Transverse colon (tissue), 4 donors: ENCODE measurements at regions not wholly inside any gene's neighbourhood (a gene's known extent, or its start where the extent isn't known, plus 50 kb on each side); places are given as distances from the start of the nearest gene placed in this dataset.
A peak's percentile ranks its signal among the peaks of the same experiment; 100 is the strongest.

Experiments used
- DNase-seq: peaks from one replicate; pipeline ENCODE4 v3.0.0-alpha.2; 2019
- H3K27ac ChIP-seq, 4 donors: fragments of 200-600 bp; sonication (generic); 2 replicates each; pipeline ENCODE4 v1.5.1; 2016 to 2018; ENCODE audit warnings: inconsistent platforms in 4 of 4
- H3K27me3 ChIP-seq: fragments of 200-600 bp; sonication (generic); 2 replicates; pipeline ENCODE4 v1.5.1; 2017; ENCODE audit warnings: inconsistent platforms
- H3K36me3 ChIP-seq, 4 donors: fragments of 200-600 bp; sonication (generic); 2 replicates each; pipeline ENCODE4 v1.5.1; 2017 to 2019; ENCODE audit warnings: inconsistent platforms in 4 of 4
- H3K4me1 ChIP-seq, 4 donors: fragments of 200-600 bp; sonication (generic); 2 replicates each; pipeline ENCODE4 v1.5.1; 2017 to 2020; ENCODE audit warnings: inconsistent platforms in 4 of 4
- H3K4me3 ChIP-seq, 4 donors: fragments of 200-600 bp; sonication (generic); 1 replicate in 1 of 4; 2 replicates in 3 of 4; pipeline versions ENCODE4 v1.5.1 to v1.6.1; 2017 to 2019; ENCODE audit warnings: inconsistent platforms in 4 of 4
- H3K9me3 ChIP-seq, 2 donors: fragments of 200-600 bp; sonication (generic); 2 replicates each; pipeline ENCODE4 v1.5.1; 2017 to 2019; ENCODE audit warnings: inconsistent platforms in 2 of 2
- CTCF ChIP-seq, 5 experiments: fragments of 200-600 bp in 3 of 5; fragments of 450-650 bp in 2 of 5; sonication (generic) in 3 of 5; IDR thresholded peaks; 1 replicate in 2 of 5; 2 replicates in 3 of 5; pipeline ENCODE4 v1.5.1; 2016 to 2017; ENCODE audit warnings: antibody characterized with exemption in 5 of 5, inconsistent platforms in 3 of 5, mild to moderate bottlenecking in 2 of 5, moderate library complexity in 1 of 5
- EP300 ChIP-seq: sonication (generic); formaldehyde crosslinking; IDR thresholded peaks from one replicate; pipeline ENCODE4 v1.6.1; 2017; ENCODE audit warnings: antibody characterized with exemption, low read depth
- POLR2A ChIP-seq: fragments of 450-650 bp; IDR thresholded peaks from one replicate; pipeline ENCODE4 v1.6.1; 2016; ENCODE audit warnings: antibody characterized with exemption, mild to moderate bottlenecking, moderate library complexity
- POLR2AphosphoS5 ChIP-seq, 3 donors: sonication (generic); formaldehyde crosslinking; IDR thresholded peaks; one replicate each; pipeline ENCODE4 v1.6.1; 2016; ENCODE audit warnings: antibody characterized with exemption in 3 of 3
- WGBS, 2 donors: methylation state at CpG; one replicate each; pipeline ENCODE4 v1.1.5; 2018; ENCODE audit warnings: low coverage in 1 of 2; 5-methylcytosine and 5-hydroxymethylcytosine counted together
- in situ Hi-C, 4 donors: fragments of 200-750 bp; cut with MboI; loops; one replicate each; pipeline versions ENCODE4 v1.15.0 to v1.15.1; 2017; ENCODE audit warnings: low sequenced_read_pairs in 3 of 4, low pct_ligation_motif_present in 1 of 4, low pct_unique_long_range_greater_than_20kb in 1 of 4
- intact Hi-C: fragments of 100-400 bp; cut with DNase I; formaldehyde crosslinking; loops from one replicate; pipeline ENCODE4 v1.15.1; 2023; ENCODE audit warnings: low total_unique reads

DNA sequence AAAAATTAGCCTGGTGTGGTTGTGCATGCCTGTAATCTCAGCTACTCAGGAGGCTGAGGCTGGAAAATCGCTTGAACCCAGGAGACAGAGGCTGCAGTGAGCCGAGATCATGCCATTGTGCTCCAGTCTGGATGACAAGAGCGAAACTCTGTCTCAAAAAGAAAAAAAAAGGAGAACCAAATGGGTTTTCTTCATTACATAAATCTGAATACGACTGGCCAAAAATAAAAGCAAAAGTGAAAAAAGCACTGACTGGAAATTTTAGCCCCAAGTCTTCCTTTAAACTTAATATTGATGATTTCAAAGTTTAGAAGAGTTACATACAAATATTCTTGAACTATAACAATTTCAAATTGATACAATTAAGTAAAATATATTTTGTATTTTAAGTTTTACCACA is 249.5 kb upstream of the STARD13 start:
- Histone ChIP-seq H3K4me3 (no peak overlapping the region), H3K4me1 (peaks cover 0 to 30% (median 11%) of the 10 kb centered on the region in 4 donors), H3K27ac (peak overlapping the region in 1 of 4 donors; percentile 30), H3K27me3 (no peaks in the 10 kb centered on the region), H3K36me3 (no peaks in the 10 kb centered on the region), H3K9me3 (no peaks in the 10 kb centered on the region)
- in situ Hi-C loops, result loop anchor here (25.0 kb wide), 4 partner anchors 298 to 948 kb away; partner anchors contain the start of gene PDS5B (in 3 of the 4)
- intact Hi-C loops, result no loop called here
- TF ChIP-seq EP300 (no peak), POLR2A (no peak), CTCF (IDR thresholded peaks at IDR 0.05) (no peak), POLR2AphosphoS5 (IDR thresholded peaks at IDR 0.05) (no peak)
- DNase-seq, result no peak
- 80% methylated on average over 4 of the region's 4 CpGs for WGBS, 2 donors

DNA sequence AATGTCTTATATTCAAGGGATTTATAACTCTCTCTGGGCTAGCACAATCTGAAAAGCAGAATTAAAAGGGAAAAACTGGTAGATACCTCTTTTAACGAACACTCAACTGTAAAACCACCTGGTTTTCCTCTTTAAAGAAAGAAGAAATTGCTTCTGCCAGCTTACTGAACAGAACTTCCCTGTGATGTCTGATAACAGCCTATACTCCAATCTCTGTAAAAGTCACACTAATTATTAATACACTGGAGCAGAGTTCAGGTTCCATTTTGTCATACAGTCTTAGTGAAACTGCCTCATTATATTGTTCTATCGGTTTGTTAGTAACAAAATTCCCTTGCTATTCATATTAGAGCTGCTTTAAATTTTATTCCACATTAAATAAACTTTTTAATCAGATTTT is 251.0 kb upstream of the STARD13 start:
- intact Hi-C loops, result no loop called here
- peaks cover 0 to 40% (median 19%) of the 10 kb centered on the region in 4 donors for H3K4me1 ChIP-seq

GRCh38 chr13:33537026-33537425 is 251.5 kb upstream of the STARD13 start:
- no peak for DNase-seq
- Histone ChIP-seq H3K27ac (peak overlapping the region; percentile 67 to 75 (median 72)), H3K4me1 (peaks cover 0 to 43% (median 22%) of the 10 kb centered on the region in 4 donors), H3K4me3 (no peak overlapping the region), H3K36me3 (no peaks in the 10 kb centered on the region), H3K9me3 (no peaks in the 10 kb centered on the region), H3K27me3 (no peaks in the 10 kb centered on the region)
- WGBS, 2 donors, result 29 to 41% methylated on average over 5 of the region's 5 CpGs
- in situ Hi-C loops (loop anchor here (25.0 kb wide), 4 partner anchors 300 to 950 kb away; partner anchors contain the start of gene PDS5B (in 3 of the 4)), intact Hi-C loops (no loop called here)
- TF ChIP-seq CTCF (IDR thresholded peaks at IDR 0.05), result no peak
- TF ChIP-seq POLR2AphosphoS5 (IDR thresholded peaks at IDR 0.05), result peak in 1 of 3 donors; percentile 7

More for the DNA sequence above, 251.0 kb upstream of the STARD13 start:
- Histone ChIP-seq H3K36me3 (no peaks in the 10 kb centered on the region), H3K9me3 (no peaks in the 10 kb centered on the region), H3K27me3 (no peaks in the 10 kb centered on the region), H3K27ac (peak overlapping the region; percentile 67 to 75 (median 72)), H3K4me3 (no peak overlapping the region)
- no peak for TF ChIP-seq CTCF (IDR thresholded peaks at IDR 0.05)
- in situ Hi-C loops, result loop anchor here (25.0 kb wide), 4 partner anchors 299 to 949 kb away; partner anchors contain the start of gene PDS5B (in 3 of the 4)
- no peak for DNase-seq
- WGBS, 2 donors, result 35 to 36% methylated on average over 2 of the region's 2 CpGs

GRCh38 chr13:33537676-33538075 is 252.1 kb upstream of the STARD13 start:
- DNase-seq, result no peak
- peak overlapping the region; percentile 67 to 75 (median 72) for H3K27ac ChIP-seq
- no peaks in the 10 kb centered on the region for H3K9me3 ChIP-seq
- in situ Hi-C loops, result loop anchor here (25.0 kb wide), 4 partner anchors 300 to 950 kb away; partner anchors contain the start of gene PDS5B (in 3 of the 4)
- no peaks in the 10 kb centered on the region for H3K27me3 ChIP-seq
- H3K4me3 ChIP-seq, result no peak overlapping the region
- peak in 1 of 3 donors; percentile 26 for TF ChIP-seq POLR2AphosphoS5 (IDR thresholded peaks at IDR 0.05)
- no peak for TF ChIP-seq EP300
- peaks cover 0 to 43% (median 22%) of the 10 kb centered on the region in 4 donors for H3K4me1 ChIP-seq
- WGBS, 2 donors, result 62 to 67% methylated on average over 1 to 2 of the region's 2 CpGs
- no peaks in the 10 kb centered on the region for H3K36me3 ChIP-seq
- intact Hi-C loops, result no loop called here

GRCh38 chr13:33541456-33541855 is 255.9 kb upstream of the STARD13 start:
- peaks cover 0 to 49% (median 38%) of the 10 kb centered on the region in 4 donors for H3K4me1 ChIP-seq
- no peak for TF ChIP-seq POLR2A
- TF ChIP-seq CTCF (IDR thresholded peaks at IDR 0.05), result no peak
- TF ChIP-seq POLR2AphosphoS5 (IDR thresholded peaks at IDR 0.05), result no peak
- TF ChIP-seq EP300, result no peak
- WGBS, 2 donors, result 69 to 76% methylated on average over 7 of the region's 7 CpGs
- in situ Hi-C loops, result loop anchor here (10.0 to 25.0 kb wide), 6 partner anchors 173 to 957 kb away; partner anchors contain the start of gene PDS5B (in 4 of the 4)
- intact Hi-C loops, result loop anchor here (10.0 kb wide), 3 partner anchors 257 to 957 kb away; partner anchors contain the start of genes PDS5B and STARD13
- H3K4me3 ChIP-seq, result peak overlapping the region in 2 of 4 donors; percentile 42 to 65
- DNase-seq, result no peak
- H3K36me3 ChIP-seq, result no peaks in the 10 kb centered on the region
- H3K9me3 ChIP-seq, result no peaks in the 10 kb centered on the region
- H3K27me3 ChIP-seq, result no peaks in the 10 kb centered on the region
- H3K27ac ChIP-seq, result peak overlapping the region; percentile 94 to 99 (median 97)
